ENCODE measurements at regions not wholly inside any gene's neighbourhood (a gene's known extent, or its start where the extent isn't known, plus 50 kb on each side); places are given as distances from the start of the nearest gene placed in this dataset.

DNA sequence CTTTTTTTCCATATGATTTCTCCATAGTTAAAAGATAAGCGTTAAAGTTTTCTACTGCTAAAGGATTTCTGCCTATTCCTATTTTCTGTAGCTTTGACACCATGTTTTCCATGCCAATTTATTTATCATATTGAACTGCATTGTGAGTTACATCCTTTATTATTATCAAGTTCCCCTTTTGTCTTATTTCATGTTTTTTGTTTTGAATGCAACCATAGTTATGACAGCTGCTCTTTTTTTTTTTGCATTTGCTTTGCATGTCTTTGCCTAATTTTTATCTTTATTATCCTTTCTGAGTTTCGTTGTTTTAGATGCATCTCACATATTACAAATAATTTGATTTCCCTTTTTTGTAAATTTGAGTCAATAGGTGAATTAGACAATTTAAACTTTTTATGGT lies 161.5 kb downstream of the DEPDC1B start:
- no peak for DNase-seq (ENCODE audit: low read depth in 2 of 2)

DNA sequence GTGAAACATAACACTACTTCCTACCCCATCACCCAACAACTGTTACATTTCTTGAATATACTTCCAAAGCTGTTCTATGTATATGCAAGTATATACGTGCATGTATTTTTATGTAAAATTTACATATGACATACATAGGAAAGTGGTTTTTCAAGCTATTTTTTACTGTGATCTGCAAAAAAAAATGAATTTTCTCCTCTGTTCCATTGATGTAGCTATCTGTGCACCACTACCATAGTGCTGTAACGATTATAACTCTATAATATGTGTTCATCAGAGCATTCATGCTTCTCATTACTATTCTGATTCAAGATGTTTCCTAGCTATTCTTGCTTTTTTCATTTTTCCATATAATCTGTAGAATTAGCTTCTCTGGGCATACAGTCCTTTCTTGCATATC lies 164.0 kb downstream of the DEPDC1B start:
- no peaks in the 10 kb centered on the region for H4K20me1 ChIP-seq (ENCODE audit: control insufficient read depth, extremely low read depth, insufficient read depth, low read length)
- no peak overlapping the region for H3K9ac ChIP-seq (ENCODE audit: insufficient read depth, low read length)
- no peak overlapping the region for H2AFZ ChIP-seq (ENCODE audit: low read length)
- no peak overlapping the region for H3K4me3 ChIP-seq (replicated peaks in 1 of 4; ENCODE audit: control extremely low read depth in 1 of 4, insufficient read depth in 1 of 4, low read depth in 3 of 4, low read length in 4 of 4)
- no peak for DNase-seq (ENCODE audit: low read depth in 2 of 2)
- H3K9me3 ChIP-seq (ENCODE audit: control insufficient read depth, insufficient read depth, low read depth, low read length): no peaks in the 10 kb centered on the region
- no peaks in the 10 kb centered on the region for H3K36me3 ChIP-seq (ENCODE audit: control insufficient read depth, insufficient read depth, low read length)
- no peaks in the 10 kb centered on the region for H3K27me3 ChIP-seq (ENCODE audit: control insufficient read depth, insufficient read depth, low read length)
- no peak overlapping the region for H3K4me2 ChIP-seq (ENCODE audit: extremely low read depth, insufficient read depth, low read length)
- H3K4me1 ChIP-seq (ENCODE audit: control insufficient read depth, extremely low read depth, insufficient read depth, low read length): no peaks in the 10 kb centered on the region
- H3K79me2 ChIP-seq (ENCODE audit: control insufficient read depth, insufficient read depth, low read length): no peaks in the 10 kb centered on the region
- TF ChIP-seq, protein P1, sequence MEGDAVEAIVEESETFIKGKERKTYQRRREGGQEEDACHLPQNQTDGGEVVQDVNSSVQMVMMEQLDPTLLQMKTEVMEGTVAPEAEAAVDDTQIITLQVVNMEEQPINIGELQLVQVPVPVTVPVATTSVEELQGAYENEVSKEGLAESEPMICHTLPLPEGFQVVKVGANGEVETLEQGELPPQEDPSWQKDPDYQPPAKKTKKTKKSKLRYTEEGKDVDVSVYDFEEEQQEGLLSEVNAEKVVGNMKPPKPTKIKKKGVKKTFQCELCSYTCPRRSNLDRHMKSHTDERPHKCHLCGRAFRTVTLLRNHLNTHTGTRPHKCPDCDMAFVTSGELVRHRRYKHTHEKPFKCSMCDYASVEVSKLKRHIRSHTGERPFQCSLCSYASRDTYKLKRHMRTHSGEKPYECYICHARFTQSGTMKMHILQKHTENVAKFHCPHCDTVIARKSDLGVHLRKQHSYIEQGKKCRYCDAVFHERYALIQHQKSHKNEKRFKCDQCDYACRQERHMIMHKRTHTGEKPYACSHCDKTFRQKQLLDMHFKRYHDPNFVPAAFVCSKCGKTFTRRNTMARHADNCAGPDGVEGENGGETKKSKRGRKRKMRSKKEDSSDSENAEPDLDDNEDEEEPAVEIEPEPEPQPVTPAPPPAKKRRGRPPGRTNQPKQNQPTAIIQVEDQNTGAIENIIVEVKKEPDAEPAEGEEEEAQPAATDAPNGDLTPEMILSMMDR (conservative IDR thresholded peaks at IDR 0.05 in 1 of 2, IDR thresholded peaks at IDR 0.05 in 1 of 2; ENCODE audit: low read depth in 1 of 2, low read length in 2 of 2): no peak
- TF ChIP-seq EZH2 (IDR thresholded peaks at IDR 0.05; ENCODE audit: low read length, missing control alignments): no peak
- H3K27ac ChIP-seq (ENCODE audit: insufficient read depth, low read length): no peak overlapping the region

More for the DNA sequence above, 161.5 kb downstream of the DEPDC1B start:
- no peak overlapping the region for H2AFZ ChIP-seq (ENCODE audit: low read length)
- no peaks in the 10 kb centered on the region for H3K9me3 ChIP-seq (ENCODE audit: control insufficient read depth, insufficient read depth, low read depth, low read length)
- TF ChIP-seq EZH2 (IDR thresholded peaks at IDR 0.05; ENCODE audit: low read length, missing control alignments): no peak
- TF ChIP-seq, protein P1 (conservative IDR thresholded peaks at IDR 0.05 in 1 of 2, IDR thresholded peaks at IDR 0.05 in 1 of 2; ENCODE audit: low read depth in 1 of 2, low read length in 2 of 2): no peak
- H3K27me3 ChIP-seq (ENCODE audit: control insufficient read depth, insufficient read depth, low read length): no peaks in the 10 kb centered on the region
- no peak overlapping the region for H3K27ac ChIP-seq (ENCODE audit: insufficient read depth, low read length)
- H4K20me1 ChIP-seq (ENCODE audit: control insufficient read depth, extremely low read depth, insufficient read depth, low read length): no peaks in the 10 kb centered on the region
- no peak overlapping the region for H3K4me3 ChIP-seq (replicated peaks in 1 of 4; ENCODE audit: control extremely low read depth in 1 of 4, insufficient read depth in 1 of 4, low read depth in 3 of 4, low read length in 4 of 4)
- no peaks in the 10 kb centered on the region for H3K79me2 ChIP-seq (ENCODE audit: control insufficient read depth, insufficient read depth, low read length)
- H3K36me3 ChIP-seq (ENCODE audit: control insufficient read depth, insufficient read depth, low read length): no peaks in the 10 kb centered on the region
- no peak overlapping the region for H3K4me2 ChIP-seq (ENCODE audit: extremely low read depth, insufficient read depth, low read length)
- no peak overlapping the region for H3K9ac ChIP-seq (ENCODE audit: insufficient read depth, low read length)
- no peaks in the 10 kb centered on the region for H3K4me1 ChIP-seq (ENCODE audit: control insufficient read depth, extremely low read depth, insufficient read depth, low read length)

DNA sequence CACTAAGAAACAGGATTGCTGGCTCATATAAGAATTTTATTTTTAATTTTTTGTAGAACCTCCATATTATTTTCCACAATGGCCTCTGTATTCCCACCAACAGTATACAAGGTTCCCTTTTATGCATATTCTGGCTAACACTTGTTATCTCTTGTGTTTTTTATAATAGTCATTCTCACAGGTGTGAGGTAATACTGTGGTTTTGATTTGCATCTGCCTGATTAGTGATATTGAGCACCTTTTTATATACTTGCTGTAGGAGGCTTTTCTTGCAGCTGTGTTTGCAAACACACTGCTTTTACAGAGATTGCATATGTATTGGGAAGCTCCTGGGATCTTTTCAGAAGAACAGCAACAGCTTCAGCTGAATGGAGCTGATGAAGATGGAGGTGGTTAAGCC lies 164.8 kb downstream of the DEPDC1B start:
- Histone ChIP-seq H3K27me3 (ENCODE audit: control insufficient read depth, insufficient read depth, low read length) (no peaks in the 10 kb centered on the region), H3K9me3 (ENCODE audit: control insufficient read depth, insufficient read depth, low read depth, low read length) (no peaks in the 10 kb centered on the region), H3K4me1 (ENCODE audit: control insufficient read depth, extremely low read depth, insufficient read depth, low read length) (no peaks in the 10 kb centered on the region), H3K4me2 (ENCODE audit: extremely low read depth, insufficient read depth, low read length) (no peak overlapping the region), H4K20me1 (ENCODE audit: control insufficient read depth, extremely low read depth, insufficient read depth, low read length) (no peaks in the 10 kb centered on the region), H3K27ac (ENCODE audit: insufficient read depth, low read length) (no peak overlapping the region), H3K9ac (ENCODE audit: insufficient read depth, low read length) (no peak overlapping the region), H3K79me2 (ENCODE audit: control insufficient read depth, insufficient read depth, low read length) (no peaks in the 10 kb centered on the region), H2AFZ (ENCODE audit: low read length) (no peak overlapping the region), H3K4me3 (replicated peaks in 1 of 4; ENCODE audit: control extremely low read depth in 1 of 4, insufficient read depth in 1 of 4, low read depth in 3 of 4, low read length in 4 of 4) (no peak overlapping the region), H3K36me3 (ENCODE audit: control insufficient read depth, insufficient read depth, low read length) (no peaks in the 10 kb centered on the region)
- TF ChIP-seq, protein P1 (conservative IDR thresholded peaks at IDR 0.05 in 1 of 2, IDR thresholded peaks at IDR 0.05 in 1 of 2; ENCODE audit: low read depth in 1 of 2, low read length in 2 of 2): no peak
- TF ChIP-seq EZH2 (IDR thresholded peaks at IDR 0.05; ENCODE audit: low read length, missing control alignments): no peak
- no peak for DNase-seq (ENCODE audit: low read depth in 2 of 2)
